HFF-Myc (cell line): ENCODE measurements at regions not wholly inside any gene's neighbourhood (a gene's known extent, or its start where the extent isn't known, plus 50 kb on each side); places are given as distances from the start of the nearest gene placed in this dataset.

Experiments
- DNase-seq: peaks from one replicate; pipeline ENCODE4 v3.0.0-alpha.2; 2011; ENCODE audit warnings: low read depth; ENCODE audit errors: extremely low read depth
- H3K4me3 ChIP-seq: replicated peaks from 2 replicates; pipeline ENCODE4 v1.5.1; 2011; ENCODE audit warnings: low read depth, mild to moderate bottlenecking, control low read depth, low read length
- TF ChIP-seq, protein P1 (sequence below): IDR thresholded peaks from 2 replicates; pipeline ENCODE4 v1.5.1; 2012; ENCODE audit warnings: mild to moderate bottlenecking, low read depth, low read length, control low read depth; ENCODE audit errors: missing control alignments

DNA sequence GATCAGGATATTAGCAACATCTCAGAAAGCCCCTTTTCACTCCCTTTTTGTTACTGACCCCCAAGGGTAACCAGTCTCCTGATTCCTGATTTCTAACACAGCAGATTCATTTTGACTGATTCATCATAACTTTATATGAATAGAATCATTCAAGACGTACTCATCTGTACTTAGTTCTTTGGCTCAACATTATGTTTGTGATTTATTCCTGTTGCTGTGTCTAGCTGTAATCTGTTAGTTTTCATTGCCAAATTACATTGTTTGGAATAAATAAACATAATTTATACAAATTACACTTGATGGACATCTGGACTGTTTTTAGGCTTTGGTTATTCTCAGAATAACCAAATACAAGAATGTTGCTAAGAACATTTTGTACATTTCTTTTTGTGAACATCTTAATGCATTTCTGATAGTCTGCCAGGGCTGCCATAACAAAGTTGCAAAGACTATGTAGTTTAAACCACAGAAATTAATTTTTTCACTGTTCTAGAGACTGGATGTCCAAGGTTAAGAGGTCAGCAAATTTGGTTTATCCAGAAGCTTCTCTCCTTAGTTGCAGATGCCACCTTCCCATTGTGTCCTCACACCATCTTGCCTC, 62.8 kb upstream of the EDNRB start:
- no peak for DNase-seq

DNA sequence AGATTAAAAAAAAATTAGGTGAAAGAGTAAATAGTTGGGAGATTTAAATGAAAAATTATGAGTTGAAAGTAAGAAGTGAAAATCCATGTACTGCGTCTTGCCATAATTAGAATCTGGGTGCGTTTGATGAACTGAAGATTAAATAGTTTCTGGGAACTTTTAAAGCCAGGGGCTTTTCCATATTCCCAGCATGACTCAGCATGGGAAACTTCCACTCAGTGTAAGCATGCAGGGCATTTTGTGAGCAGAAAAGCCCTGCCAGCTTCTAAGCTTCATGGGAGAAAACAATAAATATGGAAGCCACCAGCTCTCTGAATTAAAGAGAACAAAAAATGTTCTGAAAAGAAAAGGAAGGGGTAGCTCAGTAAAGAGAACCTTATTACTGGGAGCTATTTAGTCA, 62.0 kb upstream of the EDNRB start:
- DNase-seq = peak; percentile 17
- no peak overlapping the region for H3K4me3 ChIP-seq
- TF ChIP-seq, protein P1, sequence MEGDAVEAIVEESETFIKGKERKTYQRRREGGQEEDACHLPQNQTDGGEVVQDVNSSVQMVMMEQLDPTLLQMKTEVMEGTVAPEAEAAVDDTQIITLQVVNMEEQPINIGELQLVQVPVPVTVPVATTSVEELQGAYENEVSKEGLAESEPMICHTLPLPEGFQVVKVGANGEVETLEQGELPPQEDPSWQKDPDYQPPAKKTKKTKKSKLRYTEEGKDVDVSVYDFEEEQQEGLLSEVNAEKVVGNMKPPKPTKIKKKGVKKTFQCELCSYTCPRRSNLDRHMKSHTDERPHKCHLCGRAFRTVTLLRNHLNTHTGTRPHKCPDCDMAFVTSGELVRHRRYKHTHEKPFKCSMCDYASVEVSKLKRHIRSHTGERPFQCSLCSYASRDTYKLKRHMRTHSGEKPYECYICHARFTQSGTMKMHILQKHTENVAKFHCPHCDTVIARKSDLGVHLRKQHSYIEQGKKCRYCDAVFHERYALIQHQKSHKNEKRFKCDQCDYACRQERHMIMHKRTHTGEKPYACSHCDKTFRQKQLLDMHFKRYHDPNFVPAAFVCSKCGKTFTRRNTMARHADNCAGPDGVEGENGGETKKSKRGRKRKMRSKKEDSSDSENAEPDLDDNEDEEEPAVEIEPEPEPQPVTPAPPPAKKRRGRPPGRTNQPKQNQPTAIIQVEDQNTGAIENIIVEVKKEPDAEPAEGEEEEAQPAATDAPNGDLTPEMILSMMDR = no peak

More for the DNA sequence above, 62.8 kb upstream of the EDNRB start:
- TF ChIP-seq, protein P1 = no peak
- no peak overlapping the region for H3K4me3 ChIP-seq

DNA sequence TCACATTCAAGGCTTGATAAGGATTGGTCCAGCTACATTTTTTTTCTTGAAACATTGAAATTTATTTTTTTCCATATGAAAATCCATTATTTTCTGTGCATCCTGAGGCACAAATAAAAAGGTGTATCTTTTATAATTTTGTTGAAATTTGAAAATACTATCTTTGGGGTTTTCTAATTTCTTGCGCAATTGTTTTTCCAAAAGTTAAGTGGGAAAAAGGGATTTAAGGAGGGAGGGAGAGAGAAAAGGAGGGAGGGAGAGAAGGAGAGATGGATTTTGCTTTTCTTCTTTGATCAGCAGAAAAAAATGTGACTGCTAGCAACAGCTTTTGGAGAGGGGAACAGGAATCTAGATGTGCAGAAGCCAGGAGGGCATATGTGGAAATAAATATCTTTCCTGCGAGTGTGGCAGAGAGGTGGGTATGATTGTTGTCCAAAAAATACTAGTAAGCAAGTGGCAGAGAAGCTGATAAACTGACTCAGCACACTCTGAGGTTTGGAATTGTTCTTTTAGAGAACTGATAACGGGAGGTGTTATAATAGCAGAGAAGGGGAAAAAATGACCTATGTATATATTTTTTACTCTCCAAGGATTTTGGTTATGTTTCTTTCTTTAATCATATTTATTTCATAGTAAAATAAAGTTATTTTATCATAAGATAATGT, 61.2 kb upstream of the EDNRB start:
- no peak for DNase-seq
- TF ChIP-seq, protein P1 = no peak
- no peak overlapping the region for H3K4me3 ChIP-seq

DNA sequence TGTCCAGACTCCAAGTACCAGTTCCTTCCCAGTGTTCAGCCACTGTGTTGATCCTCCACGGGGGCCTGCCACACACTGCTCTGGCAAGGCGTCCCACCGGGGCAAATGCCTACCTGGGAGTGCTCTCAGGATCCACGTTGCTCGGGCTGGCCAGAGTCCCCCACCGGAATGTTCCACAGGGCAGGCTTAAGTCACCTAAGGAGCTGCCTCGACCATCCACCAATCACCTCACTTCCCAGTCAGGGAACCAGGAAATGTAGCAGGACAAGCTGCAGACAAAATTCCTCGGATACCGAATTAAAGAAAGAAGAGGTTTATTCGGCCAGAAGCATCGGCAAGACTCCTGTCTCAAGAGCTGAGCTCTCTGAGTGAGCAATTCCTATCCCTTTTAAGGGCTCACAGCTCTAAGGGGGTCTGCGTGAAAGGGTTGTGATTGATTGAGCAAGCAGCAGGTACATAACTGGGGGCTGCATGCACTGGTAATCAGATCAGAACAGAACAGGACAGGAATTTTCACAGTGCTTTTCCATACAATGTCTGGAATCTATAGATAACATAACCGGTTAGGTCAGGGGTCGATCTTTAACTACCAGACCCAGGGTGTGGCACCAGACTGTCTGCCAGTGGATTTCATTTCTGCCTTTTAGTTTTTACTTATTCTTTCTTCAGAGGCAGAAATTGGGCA, 56.9 kb upstream of the EDNRB start:
- no peak overlapping the region for H3K4me3 ChIP-seq
- TF ChIP-seq, protein P1 = no peak
- DNase-seq = no peak

DNA sequence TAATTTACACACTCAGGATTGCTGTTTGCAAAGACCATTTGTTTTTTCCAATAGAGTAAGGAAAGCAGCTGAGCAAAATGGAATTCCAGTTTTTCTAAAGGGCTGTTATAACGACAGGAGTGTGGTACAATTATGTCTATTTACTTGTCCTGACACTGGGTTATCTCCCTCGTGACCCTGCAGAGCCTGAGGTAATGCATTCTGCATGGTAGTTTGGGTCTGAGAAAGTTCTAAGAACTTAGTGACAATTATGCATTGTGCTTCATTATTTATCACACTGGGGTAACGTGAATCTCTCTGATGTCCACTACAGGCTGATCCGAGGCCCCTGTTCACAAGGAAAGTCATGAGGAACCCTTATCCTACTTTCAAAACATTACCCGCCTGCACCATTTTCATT, 50.7 kb upstream of the EDNRB start:
- no peak overlapping the region for H3K4me3 ChIP-seq
- no peak for DNase-seq
- TF ChIP-seq, protein P1 = no peak
